ENCODE measurements at regions not wholly inside any gene's neighbourhood (a gene's known extent, or its start where the extent isn't known, plus 50 kb on each side); places are given as distances from the start of the nearest gene placed in this dataset.

DNA sequence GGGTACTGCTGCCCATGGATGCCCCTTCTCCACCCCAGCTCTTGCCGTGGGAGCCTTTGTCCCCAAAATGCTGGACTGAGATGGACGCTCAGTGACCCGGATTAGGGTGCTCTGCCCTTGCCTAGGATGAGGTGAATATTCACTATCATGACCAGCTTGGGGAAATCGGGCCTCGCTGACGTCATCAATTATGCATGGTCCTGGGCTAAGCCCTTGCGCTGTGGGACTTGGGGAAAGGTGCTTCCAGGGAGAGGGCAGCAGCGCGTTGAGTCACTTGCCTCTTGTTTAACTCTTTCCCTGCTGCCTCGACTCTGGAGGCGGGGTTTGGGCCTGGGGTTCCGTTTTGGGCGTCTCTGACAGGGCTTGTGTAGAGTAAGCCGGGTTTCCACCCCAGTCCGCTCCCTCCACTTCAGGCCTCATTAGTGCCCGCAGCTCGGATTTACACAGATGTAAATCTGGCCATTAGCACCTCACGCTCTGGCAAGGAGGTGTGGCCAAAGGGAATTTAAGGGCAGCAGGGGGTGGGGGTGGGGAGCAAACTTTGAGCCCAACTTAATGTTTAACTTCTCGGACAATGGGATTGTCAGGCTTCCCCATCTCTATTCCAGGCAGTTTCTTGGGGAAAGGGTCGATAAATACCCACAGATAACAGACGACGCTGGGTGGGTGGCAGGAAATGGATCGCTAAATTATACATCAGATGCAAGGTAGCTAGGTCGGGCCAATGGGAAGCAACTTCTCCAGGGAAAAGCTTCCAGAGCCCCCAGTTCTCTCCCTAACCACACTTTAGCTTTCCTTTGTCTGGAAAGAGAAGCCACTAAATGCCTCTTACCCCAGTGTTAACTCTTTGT lies 51.3 kb upstream of the TCF7L2 start:
- Histone ChIP-seq H3K27me3 (ENCODE audit: control insufficient read depth, insufficient read depth, low read length) (peaks cover 2% of the 10 kb centered on the region), H3K27ac (ENCODE audit: low read depth, low read length) (no peak overlapping the region), H3K9me3 (ENCODE audit: control insufficient read depth, insufficient read depth, low read length) (no peaks in the 10 kb centered on the region), H3K4me3 (ENCODE audit: low read depth, low read length) (peak overlapping the region; percentile 44; the same call in 1 of the 2 replicates)
- CTCF ChIA-PET: interaction anchor here (0.6 kb wide), 1 partner anchor 33 kb away, joined by 6 read pairs; no protein-coding TSS in a partner anchor
- POLR2A ChIA-PET: no interaction called here
- DNase-seq (ENCODE audit: low read depth, low spot score): no peak
- TF ChIP-seq, protein P1, sequence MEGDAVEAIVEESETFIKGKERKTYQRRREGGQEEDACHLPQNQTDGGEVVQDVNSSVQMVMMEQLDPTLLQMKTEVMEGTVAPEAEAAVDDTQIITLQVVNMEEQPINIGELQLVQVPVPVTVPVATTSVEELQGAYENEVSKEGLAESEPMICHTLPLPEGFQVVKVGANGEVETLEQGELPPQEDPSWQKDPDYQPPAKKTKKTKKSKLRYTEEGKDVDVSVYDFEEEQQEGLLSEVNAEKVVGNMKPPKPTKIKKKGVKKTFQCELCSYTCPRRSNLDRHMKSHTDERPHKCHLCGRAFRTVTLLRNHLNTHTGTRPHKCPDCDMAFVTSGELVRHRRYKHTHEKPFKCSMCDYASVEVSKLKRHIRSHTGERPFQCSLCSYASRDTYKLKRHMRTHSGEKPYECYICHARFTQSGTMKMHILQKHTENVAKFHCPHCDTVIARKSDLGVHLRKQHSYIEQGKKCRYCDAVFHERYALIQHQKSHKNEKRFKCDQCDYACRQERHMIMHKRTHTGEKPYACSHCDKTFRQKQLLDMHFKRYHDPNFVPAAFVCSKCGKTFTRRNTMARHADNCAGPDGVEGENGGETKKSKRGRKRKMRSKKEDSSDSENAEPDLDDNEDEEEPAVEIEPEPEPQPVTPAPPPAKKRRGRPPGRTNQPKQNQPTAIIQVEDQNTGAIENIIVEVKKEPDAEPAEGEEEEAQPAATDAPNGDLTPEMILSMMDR (IDR thresholded peaks at IDR 0.05; ENCODE audit: low read depth, low read length): no peak

DNA sequence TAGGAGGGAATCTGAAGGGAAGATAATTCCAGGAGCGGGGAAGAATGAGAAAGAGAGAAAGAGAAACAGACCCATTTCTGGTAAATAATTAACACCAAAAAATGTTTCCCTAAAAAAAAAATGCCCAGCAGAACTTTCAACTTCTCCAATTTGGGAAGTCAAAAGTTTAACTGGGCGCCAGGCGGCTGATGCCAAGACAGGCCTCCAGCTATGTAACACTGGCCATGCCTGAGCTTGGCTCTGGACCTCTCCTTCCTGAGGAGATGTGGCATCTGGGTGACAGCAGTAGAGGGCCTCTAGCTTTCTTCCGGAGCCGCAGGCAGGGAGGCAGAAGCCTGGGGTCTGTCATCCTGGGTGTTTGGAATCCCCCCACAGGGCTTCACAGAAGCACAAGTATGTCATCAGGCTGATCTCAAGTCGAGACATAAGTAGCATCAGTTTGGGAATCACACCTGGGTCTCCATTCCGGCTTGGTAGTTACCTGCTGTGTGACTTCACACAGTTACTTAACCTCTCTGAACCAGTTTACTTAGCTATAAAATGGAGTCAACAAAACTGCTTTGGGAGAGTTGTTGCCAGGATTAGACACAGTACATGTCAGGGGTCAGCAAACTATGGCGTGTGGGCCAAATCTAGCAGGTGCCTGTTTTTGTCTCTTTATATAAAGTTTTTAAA lies 50.5 kb upstream of the TCF7L2 start:
- CTCF ChIA-PET: no interaction called here
- no peaks in the 10 kb centered on the region for H3K9me3 ChIP-seq (ENCODE audit: control insufficient read depth, insufficient read depth, low read length)
- POLR2A ChIA-PET: no interaction called here

More for the DNA sequence above, 50.5 kb upstream of the TCF7L2 start:
- H3K27ac ChIP-seq (ENCODE audit: low read depth, low read length): no peak overlapping the region
- H3K27me3 ChIP-seq (ENCODE audit: control insufficient read depth, insufficient read depth, low read length): peaks cover 2% of the 10 kb centered on the region
- no peak for DNase-seq (ENCODE audit: low read depth, low spot score)
- TF ChIP-seq, protein P1 (IDR thresholded peaks at IDR 0.05; ENCODE audit: low read depth, low read length): no peak
- H3K4me3 ChIP-seq (ENCODE audit: low read depth, low read length): no peak overlapping the region

Measured in AG04450 (cell line).